ENCODE measurements at regions not wholly inside any gene's neighbourhood (a gene's known extent, or its start where the extent isn't known, plus 50 kb on each side); places are given as distances from the start of the nearest gene placed in this dataset.

- no peaks in the 10 kb centered on the region for H3K9me3 Mint-ChIP-seq (ENCODE audit: low read depth)
- H3K4me1 Mint-ChIP-seq = peaks cover 17% of the 10 kb centered on the region
- peak overlapping the region; percentile 35 for H3K27ac Mint-ChIP-seq
- H3K4me3 Mint-ChIP-seq = no peak overlapping the region
- no peaks in the 10 kb centered on the region for H3K36me3 Mint-ChIP-seq
- no peaks in the 10 kb centered on the region for H3K27me3 Mint-ChIP-seq
- CTCF ChIA-PET = no interaction called here
- ATAC-seq (no peak), DNase-seq (no peak)
Measured at GRCh38 chr2:74048843-74049519, 64.3 kb downstream of the TET3 start.

DNA sequence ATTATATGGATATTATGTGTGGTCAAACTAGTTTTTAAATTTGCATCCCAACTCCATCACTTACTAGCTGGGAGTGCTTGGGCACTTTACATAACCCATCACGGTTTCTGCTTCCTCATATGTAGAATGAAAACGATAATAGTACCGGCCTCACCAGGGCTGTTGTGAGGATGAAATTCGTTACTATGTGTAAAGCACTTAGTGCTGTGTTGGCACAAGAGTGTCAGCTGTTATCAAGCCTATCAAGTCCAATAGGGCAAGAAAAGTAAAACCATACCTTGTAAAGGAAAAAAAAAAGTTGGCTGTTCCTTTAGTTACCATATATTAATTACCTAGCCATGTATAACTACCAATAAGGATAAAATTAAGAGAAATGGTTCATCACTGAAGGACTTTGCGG lies 65.4 kb downstream of the TET3 start:
- Mint-ChIP-seq H3K4me3 (no peak overlapping the region), H3K27me3 (no peaks in the 10 kb centered on the region), H3K27ac (no peak overlapping the region), H3K9me3 (ENCODE audit: low read depth) (no peaks in the 10 kb centered on the region), H3K36me3 (no peaks in the 10 kb centered on the region), H3K4me1 (peaks cover 20% of the 10 kb centered on the region)
- CTCF ChIA-PET = interaction anchor here (0.7 kb wide), 1 partner anchor 63 kb away, joined by 4 read pairs; no protein-coding TSS in a partner anchor
- ATAC-seq (no peak), DNase-seq (no peak)

DNA sequence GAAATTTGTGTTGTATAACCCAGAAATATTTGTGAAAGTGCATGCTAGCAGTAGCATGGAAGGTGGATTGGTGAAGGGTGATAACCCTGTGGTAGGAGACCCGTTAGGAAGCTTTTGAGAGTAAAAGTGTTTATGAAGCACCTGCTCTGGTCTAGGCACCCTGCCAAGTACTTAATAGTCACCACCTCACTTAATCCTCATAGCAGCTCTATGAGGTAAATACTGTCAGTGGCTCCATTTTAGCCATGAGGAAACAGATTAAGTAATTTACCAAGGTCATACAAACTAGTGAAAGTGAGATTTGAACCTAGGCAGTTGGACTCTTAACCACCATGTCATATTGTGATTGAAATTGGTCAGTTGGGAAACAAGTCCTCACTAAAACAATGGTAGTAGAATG lies 66.8 kb downstream of the TET3 start:
- H3K27ac Mint-ChIP-seq = no peak overlapping the region
- CTCF ChIA-PET = interaction anchor here (0.9 to 1.1 kb wide), 2 partner anchors 9 to 37 kb away, joined by 3 read pairs; no protein-coding TSS in a partner anchor
- H3K36me3 Mint-ChIP-seq = no peaks in the 10 kb centered on the region
- no peaks in the 10 kb centered on the region for H3K9me3 Mint-ChIP-seq (ENCODE audit: low read depth)
- H3K27me3 Mint-ChIP-seq = no peaks in the 10 kb centered on the region
- H3K4me3 Mint-ChIP-seq = no peak overlapping the region
- DNase-seq = no peak
- ATAC-seq = no peak
- H3K4me1 Mint-ChIP-seq = peaks cover 20% of the 10 kb centered on the region

- Mint-ChIP-seq H3K4me1 (peaks cover 20% of the 10 kb centered on the region), H3K9me3 (ENCODE audit: low read depth) (no peaks in the 10 kb centered on the region), H3K4me3 (no peak overlapping the region), H3K36me3 (no peaks in the 10 kb centered on the region), H3K27ac (peak overlapping the region; percentile 56), H3K27me3 (no peaks in the 10 kb centered on the region)
- CTCF ChIA-PET = interaction anchor here (0.8 to 1.8 kb wide), 4 partner anchors 25 to 226 kb away, joined by 3 to 4 read pairs (median 4); no protein-coding TSS in a partner anchor
- DNase-seq (peak; percentile 49), ATAC-seq (peak; percentile 73)
Measured at GRCh38 chr2:74052732-74053710, 68.3 kb downstream of the TET3 start.

- H3K27me3 Mint-ChIP-seq = no peaks in the 10 kb centered on the region
- peaks cover 20% of the 10 kb centered on the region for H3K4me1 Mint-ChIP-seq
- DNase-seq (no peak), ATAC-seq (no peak)
- H3K9me3 Mint-ChIP-seq (ENCODE audit: low read depth) = no peaks in the 10 kb centered on the region
- H3K36me3 Mint-ChIP-seq = no peaks in the 10 kb centered on the region
- no peak overlapping the region for H3K4me3 Mint-ChIP-seq
- CTCF ChIA-PET = interaction anchor here (1.4 kb wide), 1 partner anchor 146 kb away, joined by 4 read pairs; no protein-coding TSS in a partner anchor
- H3K27ac Mint-ChIP-seq = no peak overlapping the region
Measured at GRCh38 chr2:74053959-74054715, 69.4 kb downstream of the TET3 start.

- Mint-ChIP-seq H3K27ac (no peak overlapping the region), H3K4me1 (peaks cover under 1% of the 10 kb centered on the region), H3K27me3 (no peaks in the 10 kb centered on the region), H3K4me3 (no peak overlapping the region), H3K36me3 (peaks cover 8% of the 10 kb centered on the region), H3K9me3 (ENCODE audit: low read depth) (no peaks in the 10 kb centered on the region)
- CTCF ChIA-PET = no interaction called here
- ATAC-seq (no peak), DNase-seq (no peak)
Measured at GRCh38 chr2:74059137-74059775, 74.5 kb downstream of the TET3 start.

GRCh38 chr2:74063486-74063885 lies 78.8 kb downstream of the TET3 start:
- H3K4me1 Mint-ChIP-seq = no peaks in the 10 kb centered on the region
- ATAC-seq = no peak
- peaks cover 10% of the 10 kb centered on the region for H3K36me3 Mint-ChIP-seq
- H3K9me3 Mint-ChIP-seq (ENCODE audit: low read depth) = no peaks in the 10 kb centered on the region
- H3K27me3 Mint-ChIP-seq = no peaks in the 10 kb centered on the region
- CTCF ChIA-PET = no interaction called here
- DNase-seq = no peak
- H3K27ac Mint-ChIP-seq = no peak overlapping the region
- H3K4me3 Mint-ChIP-seq = no peak overlapping the region

- no peak overlapping the region for H3K27ac Mint-ChIP-seq
- no peaks in the 10 kb centered on the region for H3K4me1 Mint-ChIP-seq
- CTCF ChIA-PET = no interaction called here
- no peaks in the 10 kb centered on the region for H3K27me3 Mint-ChIP-seq
- ATAC-seq (no peak), DNase-seq (no peak)
- H3K4me3 Mint-ChIP-seq = no peak overlapping the region
- no peaks in the 10 kb centered on the region for H3K9me3 Mint-ChIP-seq (ENCODE audit: low read depth)
- H3K36me3 Mint-ChIP-seq = peaks cover 10% of the 10 kb centered on the region
Measured at GRCh38 chr2:74065456-74065855, 80.7 kb downstream of the TET3 start.

DNA sequence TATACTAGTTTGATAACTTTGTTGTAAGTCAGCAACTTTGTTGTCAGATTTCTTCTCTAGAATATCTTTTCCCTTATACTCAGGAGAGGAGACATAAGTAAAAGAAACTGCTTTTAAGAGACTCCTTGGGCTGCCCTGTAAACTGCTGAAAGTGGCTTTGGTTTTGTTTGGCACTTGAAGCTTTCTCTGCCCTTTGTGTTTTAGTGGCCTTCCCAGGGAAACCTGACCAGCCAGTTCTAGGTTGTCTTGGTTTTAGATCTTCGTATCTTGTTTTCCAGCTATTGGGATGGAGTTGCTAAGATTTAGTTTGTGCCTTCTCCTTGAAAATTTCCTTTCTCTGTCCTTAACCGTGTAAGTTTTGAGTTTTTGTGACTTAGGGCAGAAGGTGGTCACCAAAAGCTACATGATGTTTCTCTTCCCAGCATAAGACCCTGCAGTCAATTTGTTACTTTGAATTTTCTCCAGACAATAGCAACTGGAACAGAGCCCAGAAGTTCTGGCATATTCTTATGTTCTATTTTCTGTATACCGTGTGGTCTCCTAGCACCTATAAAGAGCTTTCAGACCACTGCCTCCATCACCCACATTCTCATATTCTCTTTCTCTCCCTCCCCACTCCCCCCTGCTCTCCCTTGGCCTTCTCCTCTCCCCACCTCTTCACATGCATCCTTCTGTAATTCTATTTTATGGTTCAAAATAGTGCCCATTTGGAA lies 81.1 kb downstream of the BOLA3 start:
- Mint-ChIP-seq H3K27me3 (no peaks in the 10 kb centered on the region), H3K4me1 (no peaks in the 10 kb centered on the region), H3K27ac (no peak overlapping the region), H3K4me3 (no peak overlapping the region), H3K9me3 (ENCODE audit: low read depth) (no peaks in the 10 kb centered on the region), H3K36me3 (peaks cover 10% of the 10 kb centered on the region)
- ATAC-seq (no peak), DNase-seq (no peak)
- CTCF ChIA-PET = no interaction called here

- DNase-seq = no peak
- Mint-ChIP-seq H3K4me1 (no peaks in the 10 kb centered on the region), H3K27me3 (no peaks in the 10 kb centered on the region), H3K27ac (no peak overlapping the region), H3K36me3 (peaks cover 10% of the 10 kb centered on the region), H3K9me3 (ENCODE audit: low read depth) (no peaks in the 10 kb centered on the region), H3K4me3 (no peak overlapping the region)
- CTCF ChIA-PET = no interaction called here
- ATAC-seq = no peak
Measured at GRCh38 chr2:74067221-74067747, 80.4 kb downstream of the BOLA3 start.

- Mint-ChIP-seq H3K9me3 (ENCODE audit: low read depth) (no peaks in the 10 kb centered on the region), H3K36me3 (peaks cover 13% of the 10 kb centered on the region), H3K4me1 (peaks cover 3% of the 10 kb centered on the region), H3K4me3 (no peak overlapping the region), H3K27me3 (no peaks in the 10 kb centered on the region), H3K27ac (no peak overlapping the region)
- DNase-seq = no peak
- CTCF ChIA-PET = no interaction called here
- no peak for ATAC-seq
Measured at GRCh38 chr2:74070991-74071390, 76.7 kb downstream of the BOLA3 start.

GRCh38 chr2:74071426-74071825 lies 76.3 kb downstream of the BOLA3 start:
- H3K27me3 Mint-ChIP-seq = no peaks in the 10 kb centered on the region
- ATAC-seq (no peak), DNase-seq (no peak)
- H3K4me3 Mint-ChIP-seq = no peak overlapping the region
- peaks cover 3% of the 10 kb centered on the region for H3K4me1 Mint-ChIP-seq
- CTCF ChIA-PET = no interaction called here
- H3K36me3 Mint-ChIP-seq = peaks cover 14% of the 10 kb centered on the region
- H3K27ac Mint-ChIP-seq = no peak overlapping the region
- H3K9me3 Mint-ChIP-seq (ENCODE audit: low read depth) = no peaks in the 10 kb centered on the region

Data from activated CD8-positive, alpha-beta memory T cell treated with anti-CD3 and anti-CD28 coated beads, Interleukin-2, amount 10 ng/mL, durations not matched to agents 7 days and 5 days (primary cell).